ENCODE measurements at regions not wholly inside any gene's neighbourhood (a gene's known extent, or its start where the extent isn't known, plus 50 kb on each side); places are given as distances from the start of the nearest gene placed in this dataset.

DNA sequence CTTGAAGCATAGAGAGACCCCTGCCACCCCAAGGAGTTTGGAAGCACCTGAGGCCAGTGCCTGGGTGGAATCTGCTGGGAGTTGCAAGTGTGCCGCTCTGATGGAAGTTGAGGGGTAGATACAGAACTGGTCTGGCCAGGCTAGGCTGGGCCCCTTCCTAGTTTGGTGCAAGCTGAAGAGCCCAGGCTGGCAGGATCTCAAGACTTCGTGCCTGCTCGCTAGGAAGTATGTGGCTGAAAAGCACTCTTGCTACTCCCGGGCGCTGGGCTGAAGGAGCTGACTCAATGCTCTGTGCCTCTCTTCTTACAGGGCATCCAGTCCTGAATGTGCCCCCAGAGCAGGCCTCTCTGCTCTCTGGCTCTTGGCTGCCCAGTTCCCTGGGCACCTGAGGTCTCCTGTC lies 51.7 kb upstream of the PJA1 start:
- TF ChIP-seq, protein P1, sequence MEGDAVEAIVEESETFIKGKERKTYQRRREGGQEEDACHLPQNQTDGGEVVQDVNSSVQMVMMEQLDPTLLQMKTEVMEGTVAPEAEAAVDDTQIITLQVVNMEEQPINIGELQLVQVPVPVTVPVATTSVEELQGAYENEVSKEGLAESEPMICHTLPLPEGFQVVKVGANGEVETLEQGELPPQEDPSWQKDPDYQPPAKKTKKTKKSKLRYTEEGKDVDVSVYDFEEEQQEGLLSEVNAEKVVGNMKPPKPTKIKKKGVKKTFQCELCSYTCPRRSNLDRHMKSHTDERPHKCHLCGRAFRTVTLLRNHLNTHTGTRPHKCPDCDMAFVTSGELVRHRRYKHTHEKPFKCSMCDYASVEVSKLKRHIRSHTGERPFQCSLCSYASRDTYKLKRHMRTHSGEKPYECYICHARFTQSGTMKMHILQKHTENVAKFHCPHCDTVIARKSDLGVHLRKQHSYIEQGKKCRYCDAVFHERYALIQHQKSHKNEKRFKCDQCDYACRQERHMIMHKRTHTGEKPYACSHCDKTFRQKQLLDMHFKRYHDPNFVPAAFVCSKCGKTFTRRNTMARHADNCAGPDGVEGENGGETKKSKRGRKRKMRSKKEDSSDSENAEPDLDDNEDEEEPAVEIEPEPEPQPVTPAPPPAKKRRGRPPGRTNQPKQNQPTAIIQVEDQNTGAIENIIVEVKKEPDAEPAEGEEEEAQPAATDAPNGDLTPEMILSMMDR (IDR thresholded peaks at IDR 0.05; ENCODE audit: poor library complexity, severe bottlenecking), result no peak
- TF ChIP-seq EP300 (conservative IDR thresholded peaks at IDR 0.05; ENCODE audit: poor library complexity, severe bottlenecking) (no peak), EZH2 (IDR thresholded peaks at IDR 0.05; ENCODE audit: borderline replicate concordance, insufficient read depth, low read length, poor library complexity, severe bottlenecking) (no peak), TAF1 (IDR thresholded peaks at IDR 0.05; ENCODE audit: low read depth) (no peak), POLR2AphosphoS5 (IDR thresholded peaks at IDR 0.05) (no peak), RAD21 (conservative IDR thresholded peaks at IDR 0.05) (no peak), SMC3 (conservative IDR thresholded peaks at IDR 0.05; ENCODE audit: poor library complexity) (no peak), MXI1 (conservative IDR thresholded peaks at IDR 0.05; ENCODE audit: poor library complexity, severe bottlenecking) (no peak)
- TF ChIP-seq, protein P2, sequence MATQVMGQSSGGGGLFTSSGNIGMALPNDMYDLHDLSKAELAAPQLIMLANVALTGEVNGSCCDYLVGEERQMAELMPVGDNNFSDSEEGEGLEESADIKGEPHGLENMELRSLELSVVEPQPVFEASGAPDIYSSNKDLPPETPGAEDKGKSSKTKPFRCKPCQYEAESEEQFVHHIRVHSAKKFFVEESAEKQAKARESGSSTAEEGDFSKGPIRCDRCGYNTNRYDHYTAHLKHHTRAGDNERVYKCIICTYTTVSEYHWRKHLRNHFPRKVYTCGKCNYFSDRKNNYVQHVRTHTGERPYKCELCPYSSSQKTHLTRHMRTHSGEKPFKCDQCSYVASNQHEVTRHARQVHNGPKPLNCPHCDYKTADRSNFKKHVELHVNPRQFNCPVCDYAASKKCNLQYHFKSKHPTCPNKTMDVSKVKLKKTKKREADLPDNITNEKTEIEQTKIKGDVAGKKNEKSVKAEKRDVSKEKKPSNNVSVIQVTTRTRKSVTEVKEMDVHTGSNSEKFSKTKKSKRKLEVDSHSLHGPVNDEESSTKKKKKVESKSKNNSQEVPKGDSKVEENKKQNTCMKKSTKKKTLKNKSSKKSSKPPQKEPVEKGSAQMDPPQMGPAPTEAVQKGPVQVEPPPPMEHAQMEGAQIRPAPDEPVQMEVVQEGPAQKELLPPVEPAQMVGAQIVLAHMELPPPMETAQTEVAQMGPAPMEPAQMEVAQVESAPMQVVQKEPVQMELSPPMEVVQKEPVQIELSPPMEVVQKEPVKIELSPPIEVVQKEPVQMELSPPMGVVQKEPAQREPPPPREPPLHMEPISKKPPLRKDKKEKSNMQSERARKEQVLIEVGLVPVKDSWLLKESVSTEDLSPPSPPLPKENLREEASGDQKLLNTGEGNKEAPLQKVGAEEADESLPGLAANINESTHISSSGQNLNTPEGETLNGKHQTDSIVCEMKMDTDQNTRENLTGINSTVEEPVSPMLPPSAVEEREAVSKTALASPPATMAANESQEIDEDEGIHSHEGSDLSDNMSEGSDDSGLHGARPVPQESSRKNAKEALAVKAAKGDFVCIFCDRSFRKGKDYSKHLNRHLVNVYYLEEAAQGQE (IDR thresholded peaks at IDR 0.05; ENCODE audit: borderline replicate concordance), result no peak
